ENCODE measurements at regions not wholly inside any gene's neighbourhood (a gene's known extent, or its start where the extent isn't known, plus 50 kb on each side); places are given as distances from the start of the nearest gene placed in this dataset.

DNA sequence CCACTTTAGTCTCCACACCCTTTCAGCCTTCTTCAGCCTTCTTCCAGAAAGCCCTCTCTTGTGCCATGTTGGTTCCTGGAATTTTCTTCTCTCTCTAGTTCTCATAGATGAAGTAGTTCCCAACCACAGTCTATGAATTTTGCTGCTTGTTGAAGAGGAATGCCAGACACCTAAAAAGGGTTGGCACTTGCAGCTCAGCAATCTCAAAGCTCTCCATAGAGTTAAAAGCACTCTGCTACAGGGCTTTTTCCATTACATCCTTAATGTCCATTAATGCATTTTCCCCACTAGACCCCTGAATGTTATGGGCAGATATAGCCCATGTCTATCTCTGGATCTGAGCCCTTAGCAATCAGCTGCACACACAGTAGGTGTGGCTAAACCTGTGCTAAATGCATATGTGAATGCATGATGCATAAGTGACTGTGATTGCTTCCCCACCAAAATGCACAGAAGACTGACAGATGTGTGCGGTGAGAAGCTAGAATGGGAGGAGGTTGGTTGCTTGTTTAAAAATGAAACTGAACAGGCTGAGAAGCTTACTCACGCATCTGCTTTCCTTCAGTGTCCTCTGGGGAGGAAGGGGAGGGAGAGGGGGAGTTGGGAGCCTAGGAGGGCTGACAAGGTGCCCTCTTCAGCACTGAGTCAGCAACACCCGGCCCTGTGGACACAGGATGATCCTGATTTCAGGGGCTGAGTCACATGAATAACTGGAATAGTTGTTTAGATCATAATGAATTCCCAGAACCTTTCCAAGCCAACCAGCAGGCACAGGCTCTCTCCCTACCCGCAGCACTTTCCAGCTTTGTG lies 146.1 kb upstream of the FGGY start:
- Mint-ChIP-seq H3K4me3 (no peak overlapping the region), H3K4me1 (peaks cover 31 to 47% of the 10 kb centered on the region in 2 donors), H3K27ac (no peak overlapping the region), H3K27me3 (no peaks in the 10 kb centered on the region), H3K9me3 (no peaks in the 10 kb centered on the region), H3K36me3 (no peaks in the 10 kb centered on the region)
- ATAC-seq (replicated peaks) (peak; percentile 51), DNase-seq (peak; percentile 20)

DNA sequence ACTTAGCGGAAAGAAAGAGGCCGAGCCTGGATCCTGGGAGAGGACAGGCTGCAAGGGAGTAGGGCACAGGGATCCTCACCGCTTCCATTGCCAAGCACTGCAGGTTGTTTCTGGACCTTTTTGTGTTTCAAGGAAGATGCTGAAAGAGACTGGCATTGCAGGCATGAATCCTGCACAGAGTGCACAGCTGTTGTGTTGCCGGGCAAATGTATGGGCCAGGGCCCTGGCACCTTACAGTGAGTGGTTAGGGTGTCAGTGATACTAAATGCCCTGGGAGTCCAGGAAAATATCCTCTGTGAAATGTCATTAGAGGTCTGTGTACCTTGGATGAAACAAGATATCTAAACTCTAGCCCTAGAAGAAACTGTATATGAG lies 145.5 kb upstream of the FGGY start:
- Mint-ChIP-seq H3K27ac (no peak overlapping the region), H3K4me1 (peaks cover 29 to 43% of the 10 kb centered on the region in 2 donors), H3K4me3 (no peak overlapping the region), H3K9me3 (no peaks in the 10 kb centered on the region), H3K36me3 (no peaks in the 10 kb centered on the region), H3K27me3 (no peaks in the 10 kb centered on the region)
- DNase-seq, result no peak
- no peak for ATAC-seq (replicated peaks)

DNA sequence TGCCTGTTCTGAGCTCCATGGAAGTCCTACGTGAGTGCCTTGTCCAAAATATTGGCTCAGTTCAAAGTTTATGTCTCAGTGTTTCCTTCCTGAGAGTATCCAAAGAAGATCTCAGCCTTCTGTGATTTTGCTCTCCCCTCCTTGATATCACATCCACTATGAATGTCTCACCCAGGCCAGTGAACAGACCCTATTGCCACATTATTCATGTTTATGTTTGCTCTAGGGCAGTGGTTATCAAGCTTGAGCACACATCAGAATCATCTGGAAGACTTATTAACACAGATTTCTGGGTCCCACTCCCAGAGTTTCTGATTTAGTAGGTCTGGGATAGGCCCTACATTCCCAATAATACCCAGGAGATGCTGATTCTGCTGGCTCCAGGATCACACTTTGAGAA lies 145.0 kb upstream of the FGGY start:
- Mint-ChIP-seq H3K27ac (no peak overlapping the region), H3K36me3 (no peaks in the 10 kb centered on the region), H3K4me1 (peaks cover 27 to 40% of the 10 kb centered on the region in 2 donors), H3K27me3 (no peaks in the 10 kb centered on the region), H3K9me3 (no peaks in the 10 kb centered on the region), H3K4me3 (no peak overlapping the region)
- no peak for DNase-seq
- no peak for ATAC-seq (replicated peaks)

DNA sequence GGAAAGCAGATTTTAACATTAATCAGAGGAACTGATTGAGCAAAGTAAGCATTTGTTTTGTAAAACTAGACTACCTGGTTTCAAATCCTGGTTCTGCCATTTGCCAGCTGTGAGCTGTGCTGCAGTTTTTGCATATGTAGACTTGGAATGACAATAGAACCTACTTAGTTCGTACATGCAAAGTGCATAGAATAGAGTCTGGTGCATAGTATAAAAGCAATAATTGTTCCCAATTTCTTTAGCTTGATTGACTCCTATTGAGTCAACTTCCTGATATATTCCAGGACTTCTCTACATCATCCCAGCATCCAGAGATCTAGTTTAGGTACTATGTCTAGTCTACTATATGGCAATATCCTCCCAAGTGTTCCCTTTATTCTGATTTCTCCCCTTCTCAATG lies 144.4 kb upstream of the FGGY start:
- H3K27me3 Mint-ChIP-seq, result no peaks in the 10 kb centered on the region
- DNase-seq (no peak), ATAC-seq (replicated peaks) (no peak)
- no peak overlapping the region for H3K27ac Mint-ChIP-seq
- peaks cover 22 to 34% of the 10 kb centered on the region in 2 donors for H3K4me1 Mint-ChIP-seq
- H3K36me3 Mint-ChIP-seq, result no peaks in the 10 kb centered on the region
- H3K4me3 Mint-ChIP-seq, result no peak overlapping the region
- peaks cover 0 to 2% of the 10 kb centered on the region in 2 donors for H3K9me3 Mint-ChIP-seq

DNA sequence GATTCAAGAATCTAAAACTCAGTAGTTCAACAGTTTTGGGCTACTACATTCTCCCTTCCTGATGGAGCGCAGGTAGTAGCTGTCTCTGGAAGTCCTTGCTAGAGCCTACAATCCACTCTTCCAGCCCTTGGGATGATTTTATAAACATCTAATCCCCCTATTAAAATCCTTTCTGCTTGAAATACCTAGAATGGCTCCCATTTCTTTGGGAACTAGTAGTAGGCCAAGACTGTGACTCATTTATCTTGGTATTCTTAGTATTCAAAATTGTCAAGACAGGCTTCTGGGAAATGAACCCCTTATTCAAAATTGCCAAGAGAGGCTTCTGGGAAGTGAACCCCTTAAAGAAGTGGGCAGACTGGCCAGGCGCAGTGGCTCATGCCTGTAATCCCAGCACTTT lies 142.5 kb upstream of the FGGY start:
- Mint-ChIP-seq H3K4me3 (no peak overlapping the region), H3K9me3 (peaks cover 0 to 4% of the 10 kb centered on the region in 2 donors), H3K27ac (no peak overlapping the region), H3K36me3 (no peaks in the 10 kb centered on the region), H3K4me1 (peaks cover 13 to 19% of the 10 kb centered on the region in 2 donors), H3K27me3 (no peaks in the 10 kb centered on the region)
- no peak for ATAC-seq (replicated peaks)
- no peak for DNase-seq

DNA sequence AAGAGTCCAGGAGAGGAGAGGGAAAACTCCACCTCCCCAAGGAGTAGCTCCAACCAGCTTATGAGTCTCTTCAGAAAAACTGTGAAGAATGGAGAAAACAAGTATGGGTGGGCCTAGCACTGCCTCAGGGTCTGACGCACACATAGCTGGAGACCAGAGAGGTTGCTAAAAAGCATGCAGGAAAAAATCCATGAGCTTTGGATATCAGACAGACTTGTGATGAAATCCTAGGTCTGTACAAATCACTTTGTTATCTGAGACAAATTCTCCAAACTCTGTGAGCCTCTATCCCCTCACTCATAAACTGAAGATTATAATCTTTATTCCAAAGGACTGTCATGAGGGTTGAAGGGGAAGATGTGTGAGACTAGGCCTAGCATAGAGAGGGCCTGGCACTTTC lies 141.5 kb upstream of the FGGY start:
- Mint-ChIP-seq H3K4me3 (no peak overlapping the region), H3K36me3 (no peaks in the 10 kb centered on the region), H3K4me1 (peaks cover 10 to 13% of the 10 kb centered on the region in 2 donors), H3K27ac (no peak overlapping the region), H3K27me3 (no peaks in the 10 kb centered on the region), H3K9me3 (peaks cover 0 to 4% of the 10 kb centered on the region in 2 donors)
- DNase-seq (no peak), ATAC-seq (replicated peaks) (no peak)

DNA sequence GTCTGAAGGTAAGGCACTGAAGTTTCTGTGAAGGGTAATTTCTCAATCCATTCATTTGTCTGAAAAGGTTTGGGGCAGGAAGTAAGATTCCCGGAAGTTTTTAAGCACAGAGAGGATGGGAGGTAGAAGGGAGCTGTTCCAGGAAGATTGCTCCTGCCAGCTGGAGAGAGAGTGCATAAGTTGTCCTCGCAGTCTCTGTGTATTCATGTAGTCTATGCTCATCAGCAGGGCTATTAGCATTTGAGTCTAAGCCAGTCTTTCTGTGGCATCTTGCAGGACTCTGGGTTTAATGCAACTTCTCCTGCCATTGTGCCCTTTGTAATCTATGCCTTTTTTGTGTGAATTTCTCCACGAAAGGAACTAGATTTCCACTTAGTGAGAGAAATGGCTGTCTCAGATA lies 140.8 kb upstream of the FGGY start:
- Mint-ChIP-seq H3K27me3 (no peaks in the 10 kb centered on the region), H3K4me3 (no peak overlapping the region), H3K4me1 (peaks cover 3 to 6% of the 10 kb centered on the region in 2 donors), H3K9me3 (peaks cover 0 to 4% of the 10 kb centered on the region in 2 donors), H3K27ac (no peak overlapping the region), H3K36me3 (no peaks in the 10 kb centered on the region)
- ATAC-seq (replicated peaks) (no peak), DNase-seq (no peak)

DNA sequence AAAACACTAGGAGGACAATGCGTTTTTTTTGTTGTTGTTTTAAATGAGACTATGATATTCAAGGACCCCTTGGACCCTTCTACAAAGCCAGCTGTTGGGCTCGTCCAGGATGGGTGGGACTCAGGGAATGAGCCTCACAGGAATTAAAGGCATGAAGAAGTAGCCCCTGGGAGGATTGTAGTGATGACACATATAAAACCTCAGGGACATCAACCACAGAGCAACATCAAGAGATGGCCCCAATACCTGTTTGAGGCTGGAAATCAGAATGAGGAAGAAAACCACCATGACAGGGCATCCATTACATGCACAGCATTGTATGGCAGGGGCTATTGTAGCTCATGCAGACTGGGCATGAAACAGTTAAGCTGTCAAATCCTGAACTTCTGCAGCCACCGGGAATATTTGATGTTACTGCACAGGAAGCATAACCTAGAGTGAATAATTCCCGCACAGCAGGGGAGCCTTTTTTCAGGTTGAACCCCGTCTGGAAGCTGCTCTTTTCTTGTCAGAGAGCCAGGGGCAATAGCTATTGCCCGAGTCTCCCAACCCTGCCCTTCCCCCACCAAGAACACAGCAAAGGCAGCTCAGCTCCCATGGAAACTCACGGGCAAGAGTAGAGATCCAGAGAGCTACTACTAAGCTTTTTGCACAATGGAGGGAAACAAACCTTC lies 140.2 kb upstream of the FGGY start:
- Mint-ChIP-seq H3K4me3 (no peak overlapping the region), H3K4me1 (no peaks in the 10 kb centered on the region), H3K27me3 (no peaks in the 10 kb centered on the region), H3K9me3 (peaks cover 0 to 4% of the 10 kb centered on the region in 2 donors), H3K36me3 (no peaks in the 10 kb centered on the region), H3K27ac (no peak overlapping the region)
- DNase-seq, result no peak
- no peak for ATAC-seq (replicated peaks)

DNA sequence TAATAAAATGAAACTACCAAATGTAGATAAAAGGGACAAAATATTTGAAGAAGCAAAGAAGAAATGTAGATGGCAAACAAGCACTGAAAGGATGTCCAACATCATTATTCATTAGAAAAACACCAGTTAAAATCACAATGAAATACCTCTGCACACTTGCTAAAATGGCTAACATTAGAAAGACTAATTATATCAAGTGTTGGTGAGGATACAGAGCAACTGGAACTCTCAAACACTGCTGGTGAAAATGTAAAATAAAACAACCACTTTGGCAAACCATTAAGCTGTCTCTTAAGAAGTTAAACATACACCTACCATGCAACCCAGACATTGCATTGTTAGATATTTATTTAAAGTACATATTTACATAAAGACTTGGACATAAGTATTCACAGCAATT lies 138.6 kb upstream of the FGGY start:
- no peak for ATAC-seq (replicated peaks)
- Mint-ChIP-seq H3K36me3 (no peaks in the 10 kb centered on the region), H3K27me3 (no peaks in the 10 kb centered on the region), H3K27ac (no peak overlapping the region), H3K4me1 (no peaks in the 10 kb centered on the region), H3K4me3 (no peak overlapping the region), H3K9me3 (peaks cover 0 to 4% of the 10 kb centered on the region in 2 donors)
- DNase-seq, result no peak

DNA sequence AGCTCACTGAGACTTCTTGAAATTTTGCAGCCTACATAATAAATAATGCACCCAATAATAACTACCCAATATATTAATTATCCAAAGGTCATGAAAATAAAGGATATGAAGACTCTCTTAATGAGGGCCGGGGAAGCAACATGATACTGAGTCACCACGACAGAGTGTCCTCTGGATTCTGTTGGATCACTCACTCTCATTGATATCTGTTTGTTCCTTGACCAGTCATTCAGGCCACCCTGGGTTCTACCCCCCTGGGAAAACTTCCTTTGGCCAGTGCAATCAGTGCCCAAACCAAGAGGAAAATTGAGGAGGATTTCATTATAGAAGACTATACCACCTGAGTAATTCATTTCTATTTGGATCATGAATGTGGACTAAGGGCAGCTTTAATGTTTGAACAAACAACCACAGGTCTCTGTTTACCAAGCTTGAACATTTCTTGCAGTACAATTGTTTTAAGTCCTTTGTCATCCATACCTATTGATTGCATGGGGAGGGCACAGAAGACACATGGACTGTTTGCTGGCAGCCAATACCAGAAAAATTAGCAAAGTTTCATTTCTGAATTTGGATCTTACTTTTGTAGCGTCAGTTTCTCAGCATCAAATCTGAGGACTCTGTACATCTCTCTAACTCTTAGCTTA lies 137.2 kb upstream of the FGGY start:
- peaks cover 0 to 4% of the 10 kb centered on the region in 2 donors for H3K9me3 Mint-ChIP-seq
- no peak for DNase-seq
- ATAC-seq (replicated peaks), result no peak
- no peaks in the 10 kb centered on the region for H3K36me3 Mint-ChIP-seq
- no peaks in the 10 kb centered on the region for H3K4me1 Mint-ChIP-seq
- H3K4me3 Mint-ChIP-seq, result no peak overlapping the region
- H3K27ac Mint-ChIP-seq, result no peak overlapping the region
- peaks cover 0 to 8% of the 10 kb centered on the region in 2 donors for H3K27me3 Mint-ChIP-seq

DNA sequence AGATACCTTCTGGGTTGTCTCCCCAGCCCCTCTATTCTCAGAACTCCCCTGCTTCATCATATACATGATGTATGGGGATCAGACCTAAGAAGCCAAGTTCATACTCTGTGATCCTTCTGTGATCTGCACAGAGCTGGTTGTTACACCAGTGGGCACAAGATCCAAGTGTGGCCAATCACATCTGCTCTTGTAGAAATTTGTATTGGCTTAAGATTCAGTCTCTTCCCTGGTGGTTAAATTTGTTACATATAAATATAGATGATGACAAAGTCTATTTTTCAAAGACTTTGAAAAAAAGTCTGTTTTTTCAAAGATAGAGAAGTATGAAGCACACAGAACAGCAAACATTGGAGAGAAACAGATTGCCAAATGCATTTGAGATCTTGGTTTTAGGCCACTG lies 135.8 kb upstream of the FGGY start:
- Mint-ChIP-seq H3K27ac (no peak overlapping the region), H3K4me1 (no peaks in the 10 kb centered on the region), H3K27me3 (peaks cover 3 to 17% of the 10 kb centered on the region in 2 donors), H3K4me3 (no peak overlapping the region), H3K36me3 (no peaks in the 10 kb centered on the region), H3K9me3 (peaks cover 0 to 4% of the 10 kb centered on the region in 2 donors)
- ATAC-seq (replicated peaks) (no peak), DNase-seq (no peak)

DNA sequence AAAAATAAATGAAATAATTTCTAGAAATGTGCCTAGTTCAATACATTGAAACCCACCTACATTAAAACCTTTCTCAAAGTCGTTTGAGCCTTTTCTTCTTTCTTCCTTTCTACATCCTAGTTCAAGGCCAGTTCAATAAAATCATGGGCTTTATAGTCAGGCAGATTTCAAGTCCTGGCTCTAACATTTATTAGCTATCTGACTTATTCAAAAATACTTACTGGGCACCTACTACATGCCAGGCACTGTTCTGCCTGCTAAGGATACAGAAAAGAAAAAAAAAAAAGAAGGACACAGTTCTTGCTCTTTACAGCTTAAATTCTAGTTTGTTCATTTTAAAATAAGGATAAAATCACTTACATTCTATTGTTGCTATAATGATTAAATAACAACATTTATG lies 134.2 kb upstream of the FGGY start:
- no peak overlapping the region for H3K4me3 Mint-ChIP-seq
- H3K27ac Mint-ChIP-seq, result no peak overlapping the region
- peaks cover 3 to 17% of the 10 kb centered on the region in 2 donors for H3K27me3 Mint-ChIP-seq
- H3K36me3 Mint-ChIP-seq, result no peaks in the 10 kb centered on the region
- no peaks in the 10 kb centered on the region for H3K4me1 Mint-ChIP-seq
- H3K9me3 Mint-ChIP-seq, result peaks cover 2 to 6% of the 10 kb centered on the region in 2 donors
- DNase-seq (no peak), ATAC-seq (replicated peaks) (no peak)

DNA sequence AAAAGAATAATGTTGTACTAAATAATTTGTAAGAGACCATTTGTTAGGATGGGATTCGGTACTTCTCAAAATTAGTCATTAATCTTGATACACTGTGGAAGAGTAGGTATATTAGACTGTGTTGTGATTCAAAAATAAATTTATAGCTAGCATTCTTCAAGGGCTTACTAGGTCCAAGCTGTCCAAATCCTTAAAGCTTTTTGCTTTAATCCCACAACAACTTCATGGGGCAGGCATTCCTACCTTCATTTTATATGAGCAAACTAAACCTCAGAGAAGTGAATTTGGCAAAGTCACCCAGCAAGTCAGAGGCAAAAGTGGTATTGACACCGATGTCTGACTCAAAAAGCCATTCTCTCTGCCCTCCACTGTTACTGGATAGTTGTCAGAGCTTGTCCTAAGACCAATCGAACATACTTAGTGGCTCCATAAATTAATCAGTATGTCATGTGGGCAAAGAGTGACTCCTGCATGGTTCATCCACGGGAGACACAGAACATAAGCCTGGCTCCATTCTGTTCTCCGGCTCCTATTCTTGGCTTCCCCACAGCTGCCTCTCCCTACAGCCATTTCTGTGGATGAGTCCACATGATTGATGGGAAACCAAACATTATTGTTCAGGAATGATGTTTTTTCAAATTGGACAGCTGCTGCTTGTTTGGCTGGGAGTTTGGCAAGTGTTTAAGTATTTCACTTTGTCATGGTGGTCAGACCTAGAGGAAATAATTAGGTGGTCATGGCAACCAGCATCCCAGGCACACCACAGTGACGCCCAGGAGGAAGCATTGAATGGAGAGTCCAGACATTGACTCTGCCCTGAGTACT lies 133.4 kb upstream of the FGGY start:
- DNase-seq (no peak), ATAC-seq (replicated peaks) (no peak)
- no peaks in the 10 kb centered on the region for H3K4me1 Mint-ChIP-seq
- H3K27ac Mint-ChIP-seq, result no peak overlapping the region
- H3K36me3 Mint-ChIP-seq, result no peaks in the 10 kb centered on the region
- H3K9me3 Mint-ChIP-seq, result peaks cover 0 to 7% of the 10 kb centered on the region in 2 donors
- H3K4me3 Mint-ChIP-seq, result no peak overlapping the region
- H3K27me3 Mint-ChIP-seq, result peaks cover 3 to 17% of the 10 kb centered on the region in 2 donors

DNA sequence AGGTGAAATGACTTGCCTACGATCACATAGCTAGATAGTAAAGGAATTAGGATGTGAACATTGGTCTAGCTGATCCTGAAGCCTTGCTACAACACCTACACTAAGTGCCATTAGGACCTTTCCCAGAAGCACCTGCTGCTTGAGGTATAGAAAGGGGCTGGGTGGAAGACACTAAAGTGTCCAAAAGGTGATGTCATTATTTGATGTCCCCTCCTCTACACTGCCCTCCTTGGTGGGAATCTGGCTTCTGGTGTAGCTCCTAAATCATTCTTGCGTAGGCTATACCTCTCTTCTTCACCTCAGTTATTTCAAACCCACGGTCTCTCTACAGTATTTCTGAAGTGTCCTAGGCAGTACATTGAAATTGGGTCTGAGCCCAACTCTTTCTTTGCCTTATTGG lies 132.5 kb upstream of the FGGY start:
- no peak for ATAC-seq (replicated peaks)
- no peak overlapping the region for H3K4me3 Mint-ChIP-seq
- no peak overlapping the region for H3K27ac Mint-ChIP-seq
- peaks cover 3 to 17% of the 10 kb centered on the region in 2 donors for H3K27me3 Mint-ChIP-seq
- DNase-seq, result no peak
- H3K4me1 Mint-ChIP-seq, result no peaks in the 10 kb centered on the region
- H3K36me3 Mint-ChIP-seq, result no peaks in the 10 kb centered on the region
- peaks cover 0 to 7% of the 10 kb centered on the region in 2 donors for H3K9me3 Mint-ChIP-seq

Measured in stimulated activated naive B cell treated with anti-CD40 and anti-IgM and Interleukin-4, amounts not matched to agents 10 μg/mL and 1 μg/mL and 100 μg/mL, for 72 hours (primary cell).